Endothelial cell of umbilical vein (primary cell): ENCODE measurements at regions not wholly inside any gene's neighbourhood (a gene's known extent, or its start where the extent isn't known, plus 50 kb on each side); places are given as distances from the start of the nearest gene placed in this dataset.

Experiments
- CTCF ChIP-seq, 2 donors: IDR thresholded peaks; 1 replicate in 1 of 2; 2 replicates in 1 of 2; pipeline ENCODE4 v1.5.1; 2011; ENCODE audit warnings: low read length in 2 of 2, mild to moderate bottlenecking in 2 of 2, moderate library complexity in 2 of 2, control low read depth in 1 of 2, inconsistent platforms in 1 of 2, low read depth in 1 of 2; ENCODE audit not compliant: insufficient read depth in 1 of 2; ENCODE audit errors: extremely low read depth in 1 of 2
- EZH2 ChIP-seq: IDR thresholded peaks from 2 replicates; pipeline ENCODE4 v1.6.1; 2012; ENCODE audit warnings: borderline replicate concordance, low read depth, mild to moderate bottlenecking, moderate library complexity, low read length, inconsistent platforms; ENCODE audit not compliant: severe bottlenecking
- GATA2 ChIP-seq: IDR thresholded peaks from 2 replicates; pipeline ENCODE4 v1.7.0; 2011; ENCODE audit warnings: low read depth, mild to moderate bottlenecking, moderate library complexity, mixed read lengths, low read length; ENCODE audit not compliant: insufficient read length, insufficient read depth
- JUN ChIP-seq: IDR thresholded peaks from 2 replicates; pipeline ENCODE4 v1.6.1; 2011; ENCODE audit warnings: borderline replicate concordance, low read depth; ENCODE audit not compliant: insufficient read length, insufficient read depth
- MAX ChIP-seq: IDR thresholded peaks from 2 replicates; pipeline ENCODE4 v1.6.1; 2011; ENCODE audit not compliant: insufficient read depth, insufficient read length
- MYC ChIP-seq: IDR thresholded peaks from one replicate; pipeline ENCODE4 v1.6.1; 2011; ENCODE audit warnings: mild to moderate bottlenecking, low read depth, low read length
- POLR2A ChIP-seq: IDR thresholded peaks from 2 replicates; pipeline ENCODE4 v1.6.1; 2012; ENCODE audit warnings: low read depth, mild to moderate bottlenecking, control low read depth, low read length
- POLR2AphosphoS5 ChIP-seq: IDR thresholded peaks from 2 replicates; pipeline ENCODE4 v1.6.1; 2012; ENCODE audit warnings: low read depth, mild to moderate bottlenecking, control low read depth, low read length, moderate library complexity; ENCODE audit not compliant: insufficient read depth

- TF ChIP-seq POLR2A (no peak), GATA2 (no peak), CTCF (IDR thresholded peaks at IDR 0.05; ENCODE audit: extremely low read depth in 1 of 2, insufficient read depth in 1 of 2, low read depth in 1 of 2, low read length in 2 of 2) (no peak), POLR2AphosphoS5 (no peak), MAX (no peak), EZH2 (no peak), JUN (no peak), MYC (no peak)
These were observed 351.7 kb upstream of the MDGA2 start for GRCh38 chr14:48027115-48027514.
